Hindlimb muscle (tissue), 1 donor: ENCODE measurements at regions not wholly inside any gene's neighbourhood (a gene's known extent, or its start where the extent isn't known, plus 50 kb on each side); places are given as distances from the start of the nearest gene placed in this dataset.

Experiments
- DNase-seq: peaks from one replicate; pipeline ENCODE4 v3.0.0-alpha.2; 2013

DNA sequence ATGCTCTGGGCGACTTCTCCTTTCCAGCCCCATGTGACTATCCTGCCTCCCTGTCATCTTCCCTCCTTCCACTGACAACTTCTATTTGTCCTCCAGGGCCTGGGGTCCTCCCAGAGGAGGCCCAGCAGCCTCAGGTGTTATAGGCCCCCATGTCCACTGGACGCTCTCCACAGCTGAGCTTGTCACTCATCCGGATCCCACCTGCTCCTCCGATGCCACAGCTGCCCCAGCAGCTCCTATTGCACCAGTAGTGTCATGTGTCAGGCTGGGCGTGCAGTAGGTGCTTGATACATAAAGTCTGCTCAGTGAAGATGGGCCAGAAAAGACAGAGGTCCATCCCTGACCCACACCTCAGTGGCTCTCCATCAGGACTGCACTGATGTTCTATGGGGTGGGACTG, 305.7 kb upstream of the MYT1L start:
- no peak for DNase-seq

DNA sequence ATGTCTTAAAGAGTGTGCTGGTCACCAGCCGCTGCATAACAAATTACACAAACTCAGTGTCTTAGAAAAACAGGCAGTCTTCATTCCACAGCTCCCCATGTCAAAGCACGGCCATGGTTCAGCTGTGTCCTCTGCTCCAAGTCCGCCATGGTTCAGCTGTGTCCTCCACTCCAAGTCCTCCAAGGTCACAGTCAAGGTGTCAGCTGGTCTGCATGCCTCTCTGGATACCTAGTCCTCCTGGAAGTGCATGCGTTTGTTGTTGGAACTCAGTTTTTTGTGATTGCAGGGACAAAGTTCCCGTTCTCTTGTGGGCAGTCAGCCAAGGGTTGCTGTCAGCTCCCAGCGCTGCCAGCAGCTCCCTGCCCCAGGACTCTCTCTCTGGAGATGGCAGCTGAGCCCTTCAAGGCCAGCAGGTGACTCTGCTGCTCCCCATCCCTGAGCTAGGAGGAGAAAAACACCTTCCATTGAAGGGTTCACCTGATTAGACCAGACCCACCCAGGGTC, 304.0 kb upstream of the MYT1L start:
- DNase-seq, result no peak

DNA sequence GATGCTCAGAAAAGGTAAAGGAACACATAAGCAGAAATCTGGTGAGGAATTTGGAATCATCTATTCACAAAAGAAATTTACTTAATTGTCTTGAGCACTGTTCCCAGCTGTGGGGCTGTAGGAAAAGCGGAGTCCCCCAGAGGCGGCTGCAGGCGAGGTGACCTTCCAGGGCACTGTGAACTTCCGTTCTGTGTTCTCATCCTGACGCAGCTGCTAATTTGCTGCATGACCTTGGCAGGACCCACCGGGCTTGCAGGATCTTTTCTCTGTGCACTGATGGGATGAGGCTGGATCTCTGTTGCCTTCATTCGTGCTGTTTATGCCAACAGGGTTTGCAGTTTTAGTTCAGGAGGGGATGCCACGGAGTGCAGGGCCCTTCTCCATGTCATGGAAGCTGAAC, 301.9 kb upstream of the MYT1L start:
- no peak for DNase-seq

DNA sequence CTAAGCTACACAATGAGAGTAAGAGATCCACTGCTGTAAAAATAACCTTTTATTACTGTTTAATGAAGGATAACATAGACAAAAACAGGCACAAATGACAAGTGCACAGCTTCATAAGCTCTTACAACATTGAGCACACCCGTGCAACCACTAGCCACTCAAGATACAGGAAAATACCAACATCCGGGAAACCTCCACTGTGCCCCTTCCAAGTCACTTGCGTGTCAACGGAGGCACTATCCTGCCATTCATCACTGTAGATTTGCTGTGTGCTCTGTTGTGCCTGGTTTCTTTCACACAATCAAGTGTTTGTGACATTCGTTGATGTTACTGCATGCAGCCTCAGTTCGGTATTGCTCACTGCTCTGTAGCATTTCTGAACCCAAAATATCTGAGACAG, 292.9 kb upstream of the MYT1L start:
- no peak for DNase-seq

DNA sequence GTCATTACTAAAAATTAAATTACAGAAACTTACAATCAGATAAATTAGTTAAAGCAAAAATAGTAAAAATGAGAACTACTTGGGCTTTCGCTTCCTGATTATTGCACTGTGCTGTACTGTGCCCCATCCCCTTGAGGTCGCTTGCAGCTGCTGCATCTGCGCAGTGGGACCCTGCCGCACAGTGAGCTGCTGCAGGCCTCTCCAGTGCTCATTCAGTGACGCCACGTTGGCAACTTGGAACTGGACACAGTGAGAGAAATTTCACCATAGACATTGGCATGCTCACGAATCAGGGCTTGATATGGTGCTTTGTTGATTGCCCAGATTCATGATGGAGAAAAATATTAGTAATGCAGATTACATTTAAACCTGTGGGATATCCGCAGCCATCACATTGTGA, 290.8 kb upstream of the MYT1L start:
- DNase-seq, result no peak

DNA sequence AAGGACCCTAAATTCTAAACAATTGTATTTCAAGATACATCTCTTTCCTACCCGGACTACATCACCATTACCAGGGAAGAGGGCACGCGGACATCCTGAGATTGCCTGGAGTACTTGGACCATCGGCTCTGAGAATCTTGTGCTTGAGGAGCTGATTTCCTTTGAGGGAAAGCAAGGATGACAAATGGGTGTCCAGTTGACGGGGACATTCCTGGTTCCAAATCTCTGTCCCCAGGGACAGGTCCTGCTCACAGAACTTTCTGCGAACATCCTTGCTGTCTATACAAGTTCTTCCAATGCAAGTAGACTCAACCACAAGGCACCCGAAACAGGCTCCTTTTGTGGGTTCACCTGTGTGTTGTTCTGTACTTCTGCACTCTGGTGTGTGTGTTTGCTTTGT, 289.5 kb upstream of the MYT1L start:
- DNase-seq, result no peak

DNA sequence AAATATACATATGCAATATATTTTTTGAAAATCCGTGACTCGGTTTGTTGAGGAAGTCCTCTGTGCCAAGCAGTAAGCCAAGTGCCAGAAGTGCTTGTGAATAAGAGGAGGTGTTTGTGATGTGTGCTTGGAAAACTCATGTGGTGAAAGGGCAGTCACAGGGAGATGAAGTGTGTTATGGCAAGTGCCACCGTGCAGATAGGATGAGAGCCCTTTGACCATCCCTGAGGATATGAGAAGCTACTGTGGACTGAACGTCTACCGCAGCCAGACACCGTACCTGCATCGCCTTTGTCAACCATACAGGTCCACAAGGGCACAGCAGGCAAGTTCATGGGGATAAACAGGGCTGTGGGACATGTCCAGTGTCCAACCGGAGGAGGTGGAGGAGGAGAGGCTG, 288.9 kb upstream of the MYT1L start:
- no peak for DNase-seq

DNA sequence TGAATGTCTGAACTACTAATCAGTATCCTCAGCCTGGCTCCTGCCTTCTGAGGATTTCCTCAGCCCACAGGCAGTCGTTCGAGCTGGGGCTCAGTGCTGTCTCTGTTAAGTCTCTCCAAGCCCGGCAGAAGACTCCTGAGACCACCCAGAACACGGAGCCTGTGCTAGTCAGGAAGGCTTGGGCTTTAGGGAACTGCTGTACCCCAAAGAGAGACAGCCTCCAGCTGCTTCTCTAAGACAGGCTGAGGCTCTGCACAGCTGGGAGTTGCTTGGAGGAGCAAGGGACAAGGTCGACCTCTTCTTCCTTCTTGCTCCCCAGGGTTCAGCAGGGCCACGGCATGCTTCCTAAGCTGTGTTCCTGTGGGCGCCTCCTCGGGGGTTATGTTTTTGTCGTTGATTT, 283.4 kb upstream of the MYT1L start:
- DNase-seq, result no peak

DNA sequence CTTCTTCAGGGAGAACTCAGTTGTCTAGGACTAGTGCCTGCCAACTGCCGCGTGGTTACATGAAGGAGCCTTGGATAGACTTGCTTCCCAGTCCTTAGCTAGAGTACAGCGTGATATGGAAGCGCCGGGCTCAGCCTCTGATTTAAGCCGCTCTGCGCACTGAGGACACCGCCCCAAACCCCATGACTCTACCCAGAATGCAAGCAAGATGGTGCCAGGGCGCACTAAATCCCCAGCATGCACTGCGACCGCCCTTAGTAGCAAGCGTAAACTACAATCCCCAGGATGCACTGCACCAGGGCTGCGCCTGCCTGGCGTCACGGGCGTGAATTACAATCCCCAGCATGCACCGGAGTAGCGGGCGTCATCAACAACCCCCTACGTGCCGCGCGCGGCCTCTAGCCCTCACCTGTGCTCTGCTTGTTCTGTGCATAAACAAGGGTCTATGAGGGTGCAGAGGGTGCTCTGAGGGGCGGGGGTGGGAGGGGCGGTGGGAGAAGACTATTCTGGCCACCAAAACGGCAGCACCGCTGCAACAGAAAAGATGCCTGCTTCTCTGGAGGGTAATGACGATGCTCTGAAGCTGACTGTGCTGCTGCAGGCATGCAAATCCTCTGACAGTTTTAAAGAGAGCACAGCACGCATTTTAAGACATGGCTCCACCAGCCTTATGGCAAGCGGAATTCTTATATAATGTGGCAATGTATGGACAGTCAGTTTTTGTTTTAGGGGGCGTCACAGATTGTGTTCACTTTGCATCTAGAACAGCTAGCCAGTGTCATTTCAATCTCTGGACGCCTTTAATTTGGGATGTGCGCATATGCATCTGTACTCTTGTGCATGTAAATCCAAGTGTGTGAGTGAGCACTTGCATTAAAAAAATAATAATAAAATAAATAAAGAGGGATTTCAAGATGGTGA, 282.5 kb upstream of the MYT1L start:
- peak; percentile 92 for DNase-seq

DNA sequence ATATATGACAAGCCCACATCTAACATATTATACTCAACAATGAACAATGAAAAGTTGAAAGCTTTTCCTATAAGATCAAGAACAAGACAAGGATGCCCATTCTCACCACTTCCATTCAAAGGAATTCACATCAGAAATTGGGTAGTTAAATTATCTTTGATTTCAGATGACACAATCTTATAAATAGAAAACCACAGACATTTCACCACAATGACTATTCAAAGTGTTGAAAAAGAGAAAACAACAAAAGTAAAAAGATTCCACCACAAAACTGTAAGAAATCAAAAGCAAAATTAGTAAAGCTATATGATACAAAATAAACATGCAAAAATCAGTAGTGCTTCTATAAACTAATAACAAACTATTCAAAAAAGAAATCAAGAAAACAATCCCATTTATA, 279.7 kb upstream of the MYT1L start:
- no peak for DNase-seq

DNA sequence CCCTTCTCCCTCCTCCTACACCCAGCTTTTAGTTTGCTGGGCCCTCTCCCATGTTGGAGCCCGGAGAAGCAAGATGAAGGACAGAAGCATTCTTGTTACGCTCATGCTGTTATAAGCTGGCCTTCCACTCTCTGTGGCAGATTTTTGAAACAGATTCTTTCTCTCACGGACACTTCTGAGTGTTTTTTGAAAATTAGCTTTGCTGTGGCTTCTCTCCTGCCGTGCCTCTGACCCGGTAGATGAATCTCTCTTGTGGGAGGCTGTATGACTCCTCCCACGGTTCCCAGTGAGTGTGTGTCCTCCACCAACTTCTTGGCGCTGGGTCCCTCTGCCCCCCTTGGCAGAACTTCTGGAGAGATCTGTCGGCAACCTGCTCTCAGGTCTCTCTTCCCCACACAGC, 269.3 kb upstream of the MYT1L start:
- no peak for DNase-seq

DNA sequence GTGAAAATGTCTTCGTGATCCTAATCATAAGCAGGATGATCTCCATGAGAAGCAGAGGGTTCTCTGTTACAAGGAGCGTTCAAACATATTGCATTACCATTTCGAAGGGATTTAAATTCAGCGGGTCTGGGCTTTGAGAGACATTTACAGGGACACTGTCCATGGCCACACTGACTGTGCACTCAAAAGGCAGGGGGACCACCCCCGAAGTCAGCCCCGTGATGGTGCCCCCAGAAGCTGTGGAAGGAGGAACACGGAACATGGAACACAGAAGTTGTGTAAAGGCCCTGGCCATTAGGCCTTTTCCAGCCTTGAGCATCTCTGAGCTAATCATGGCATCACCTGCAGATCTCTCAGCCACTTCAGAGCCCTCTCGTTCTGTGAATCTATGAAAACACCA, 268.4 kb upstream of the MYT1L start:
- DNase-seq, result no peak

DNA sequence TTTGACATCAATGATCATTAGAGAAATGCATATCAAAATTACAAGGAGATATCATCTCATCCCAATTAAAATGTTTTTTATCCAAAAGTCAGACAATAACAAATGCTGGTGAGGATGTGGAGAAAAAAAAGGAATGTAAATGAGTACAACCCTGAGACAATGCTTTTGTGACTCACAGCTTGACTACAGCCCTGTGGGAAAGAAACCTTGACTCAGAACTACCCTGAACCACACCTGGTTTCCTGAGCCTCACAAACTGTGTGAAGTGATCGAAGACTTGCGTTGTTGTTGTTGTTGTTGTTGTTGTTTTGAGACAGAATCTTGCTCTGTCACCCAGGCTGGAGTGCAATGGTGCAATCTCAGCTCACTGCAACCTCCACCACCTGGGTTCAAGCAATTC, 266.6 kb upstream of the MYT1L start:
- no peak for DNase-seq

DNA sequence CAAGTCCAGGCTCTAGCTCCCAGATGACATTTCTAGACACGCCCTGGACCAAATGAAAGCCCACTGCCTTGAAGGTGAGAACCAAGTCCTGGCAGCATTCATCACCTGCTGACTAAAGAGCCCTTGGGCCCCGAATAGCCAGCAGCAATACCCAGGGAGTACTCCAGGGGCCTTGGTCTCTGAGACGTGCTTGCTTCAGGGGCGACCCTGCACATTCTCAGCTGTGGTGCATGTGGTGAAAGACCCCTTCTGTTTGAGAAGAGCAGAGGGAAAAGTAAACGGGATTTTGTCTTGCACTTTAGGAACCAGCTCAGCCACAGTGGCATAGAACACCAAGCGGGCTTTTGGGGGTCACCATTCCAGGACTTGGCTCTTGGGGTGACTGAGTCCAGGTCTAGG, 260.5 kb upstream of the MYT1L start:
- DNase-seq, result no peak

DNA sequence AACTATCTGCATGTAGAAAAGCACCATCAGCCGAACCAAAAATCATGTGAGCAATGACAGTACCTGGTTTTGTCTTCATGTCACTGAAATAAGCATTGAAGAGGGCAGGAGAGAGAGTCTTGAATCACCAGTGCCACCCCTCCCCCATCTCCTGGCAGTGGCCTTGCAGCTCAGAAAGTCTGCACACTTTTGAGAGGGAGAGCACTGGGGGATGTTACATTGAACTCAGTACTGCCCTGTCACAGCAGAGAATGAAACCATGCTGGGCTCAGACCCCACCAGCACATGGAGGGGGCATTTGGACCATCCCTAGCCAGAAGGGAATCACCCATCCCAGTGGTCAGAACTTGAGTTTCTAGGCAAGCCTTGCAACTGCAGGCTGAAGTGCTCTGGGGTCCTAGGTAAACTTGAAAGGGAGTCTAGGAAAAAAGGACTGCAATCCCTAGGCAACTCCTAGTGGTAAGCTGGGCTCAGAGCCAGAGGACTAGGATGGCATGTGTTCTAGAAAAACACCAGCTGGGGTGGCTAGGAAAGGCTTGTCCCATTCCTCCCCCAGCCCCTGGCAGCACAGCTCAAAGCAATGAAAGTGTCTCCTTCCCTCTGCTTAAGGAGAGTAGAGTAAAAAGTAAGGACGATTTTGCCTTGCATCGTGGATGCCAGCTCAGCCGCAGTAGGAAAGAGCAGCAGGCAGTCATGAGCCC, 259.9 kb upstream of the MYT1L start:
- no peak for DNase-seq

DNA sequence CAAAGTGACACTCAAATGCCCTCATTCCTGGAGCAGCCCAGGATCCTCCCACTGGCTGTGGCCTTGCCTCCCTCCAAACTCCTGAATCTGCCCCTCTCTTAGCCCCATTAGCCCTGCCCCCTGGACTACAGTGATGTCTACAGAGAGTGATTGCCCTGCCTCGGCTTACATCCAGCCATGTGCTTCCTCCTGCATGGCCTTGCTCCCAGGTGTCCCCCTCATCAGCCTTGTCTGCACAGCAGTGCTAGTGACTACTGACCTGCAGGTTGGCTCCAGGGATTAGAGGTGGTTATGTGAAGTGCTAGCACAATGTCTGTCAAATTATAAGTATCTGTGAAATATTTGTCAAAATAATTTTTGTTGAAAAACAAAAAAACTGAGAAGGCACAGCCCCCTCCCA, 259.1 kb upstream of the MYT1L start:
- DNase-seq, result no peak

DNA sequence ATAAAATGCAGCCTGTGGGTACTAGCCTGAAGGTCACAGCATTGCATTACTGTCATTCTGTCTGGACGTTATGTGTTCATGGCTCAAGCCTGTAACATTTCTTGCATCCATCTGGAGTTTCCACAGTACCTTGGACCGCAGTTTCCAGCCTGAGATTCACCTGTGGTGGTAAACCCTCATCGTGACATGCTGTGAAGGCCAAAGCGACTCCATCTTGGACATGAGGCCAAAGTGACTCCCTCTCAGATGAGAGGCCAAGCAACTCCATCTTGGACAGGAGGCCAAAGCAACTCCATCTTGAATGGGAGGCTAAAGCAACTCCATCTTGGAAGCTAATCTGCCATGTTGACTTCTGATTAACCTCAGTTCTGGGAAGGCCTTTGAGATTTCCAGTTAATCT, 257.7 kb upstream of the MYT1L start:
- DNase-seq, result no peak

DNA sequence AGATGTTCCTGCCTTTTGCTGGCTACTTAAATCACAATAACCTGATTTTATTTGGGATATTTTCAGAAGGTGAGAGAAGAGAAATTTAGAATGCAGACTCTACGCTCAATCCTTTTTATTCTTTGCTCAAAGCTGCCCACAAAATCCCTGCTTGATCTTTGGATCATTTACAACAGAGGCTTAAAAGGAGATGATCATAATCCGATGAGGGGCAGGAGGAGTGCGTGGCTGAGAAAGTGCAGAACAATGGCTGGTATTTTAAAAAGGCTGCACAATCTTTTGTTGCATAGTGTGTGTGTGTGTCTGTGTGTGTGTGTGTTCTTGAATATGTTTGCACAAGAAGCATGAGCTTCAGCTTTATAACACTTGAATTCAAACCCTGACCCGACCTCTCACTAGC, 256.3 kb upstream of the MYT1L start:
- no peak for DNase-seq

DNA sequence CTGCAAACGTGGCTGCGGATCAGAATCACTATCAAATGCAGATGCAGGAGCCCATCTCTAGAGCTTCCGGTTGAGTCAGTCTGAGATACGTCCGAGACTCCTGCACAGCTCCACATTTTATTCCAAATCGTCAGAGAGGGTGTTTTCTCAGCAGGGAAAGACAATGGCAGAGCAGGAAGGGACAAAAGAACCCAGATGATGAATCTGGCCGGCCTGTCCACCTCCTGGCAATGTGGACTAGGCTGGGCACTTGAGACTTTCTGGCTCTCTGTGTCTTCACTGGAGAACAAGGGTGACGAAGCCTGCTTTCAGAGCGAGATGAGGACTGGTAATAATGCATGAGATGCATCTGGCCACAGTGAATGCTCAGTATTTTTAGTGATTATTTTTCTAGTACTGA, 255.9 kb upstream of the MYT1L start:
- DNase-seq, result no peak

DNA sequence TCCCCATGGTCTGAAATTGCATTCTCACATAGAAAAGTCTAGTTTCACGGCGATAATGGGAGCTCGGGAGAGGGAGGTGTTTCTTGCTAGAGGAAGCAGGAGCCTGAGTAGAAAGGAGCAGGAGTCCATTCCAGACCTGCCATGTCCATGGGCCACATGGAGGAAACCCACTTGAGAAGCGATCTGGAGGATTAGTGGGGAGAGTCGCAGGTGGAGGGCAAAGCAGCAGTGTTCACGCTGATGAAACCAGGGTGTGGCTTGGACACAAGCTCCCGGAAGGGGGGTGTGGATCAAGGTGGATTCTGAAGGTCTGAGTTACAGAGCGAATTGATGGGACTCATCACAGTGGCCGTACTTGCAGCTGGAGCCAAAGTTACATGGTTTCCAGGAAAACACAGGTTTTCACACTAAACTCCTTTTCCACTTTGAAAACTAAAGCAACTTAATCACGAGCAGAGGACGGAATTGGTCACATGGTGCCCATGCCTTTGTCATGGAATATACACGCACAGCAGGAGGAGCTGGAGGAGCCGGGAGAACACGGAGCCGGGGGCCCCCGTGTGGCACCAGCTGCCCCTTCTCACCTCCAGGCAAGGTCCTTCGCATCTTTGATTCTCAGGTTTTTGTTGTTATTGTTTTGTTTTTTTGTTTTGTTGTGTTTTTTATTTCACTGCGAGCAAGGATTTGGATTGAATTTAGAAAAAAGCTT, 255.1 kb upstream of the MYT1L start:
- no peak for DNase-seq

DNA sequence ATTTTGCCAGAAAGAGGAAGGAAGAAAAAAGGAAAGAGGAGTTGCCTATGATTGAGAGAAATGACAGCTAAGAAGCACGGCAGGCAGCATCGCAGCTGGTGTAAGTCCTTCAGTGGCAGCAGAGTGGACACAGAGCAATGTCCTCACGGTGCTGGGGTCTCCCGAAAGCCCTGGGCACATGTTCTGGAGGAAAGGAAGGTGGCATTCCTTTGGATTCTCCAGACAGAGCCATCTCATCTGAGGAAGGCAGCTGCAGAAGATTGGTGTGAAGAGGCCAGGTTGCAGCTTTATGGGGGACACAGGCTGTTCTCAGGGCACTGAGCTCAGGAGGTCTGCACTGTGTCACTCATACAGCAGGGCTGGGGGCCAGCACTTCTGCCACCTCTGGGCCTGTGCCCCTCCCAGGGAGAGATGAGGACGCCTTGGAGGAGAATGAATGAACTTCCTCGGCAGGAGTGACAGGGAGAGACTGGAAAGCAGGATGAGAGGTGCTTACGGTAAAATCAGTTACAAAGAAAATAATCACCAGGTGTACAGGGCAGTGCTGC, 252.0 kb upstream of the MYT1L start:
- no peak for DNase-seq

DNA sequence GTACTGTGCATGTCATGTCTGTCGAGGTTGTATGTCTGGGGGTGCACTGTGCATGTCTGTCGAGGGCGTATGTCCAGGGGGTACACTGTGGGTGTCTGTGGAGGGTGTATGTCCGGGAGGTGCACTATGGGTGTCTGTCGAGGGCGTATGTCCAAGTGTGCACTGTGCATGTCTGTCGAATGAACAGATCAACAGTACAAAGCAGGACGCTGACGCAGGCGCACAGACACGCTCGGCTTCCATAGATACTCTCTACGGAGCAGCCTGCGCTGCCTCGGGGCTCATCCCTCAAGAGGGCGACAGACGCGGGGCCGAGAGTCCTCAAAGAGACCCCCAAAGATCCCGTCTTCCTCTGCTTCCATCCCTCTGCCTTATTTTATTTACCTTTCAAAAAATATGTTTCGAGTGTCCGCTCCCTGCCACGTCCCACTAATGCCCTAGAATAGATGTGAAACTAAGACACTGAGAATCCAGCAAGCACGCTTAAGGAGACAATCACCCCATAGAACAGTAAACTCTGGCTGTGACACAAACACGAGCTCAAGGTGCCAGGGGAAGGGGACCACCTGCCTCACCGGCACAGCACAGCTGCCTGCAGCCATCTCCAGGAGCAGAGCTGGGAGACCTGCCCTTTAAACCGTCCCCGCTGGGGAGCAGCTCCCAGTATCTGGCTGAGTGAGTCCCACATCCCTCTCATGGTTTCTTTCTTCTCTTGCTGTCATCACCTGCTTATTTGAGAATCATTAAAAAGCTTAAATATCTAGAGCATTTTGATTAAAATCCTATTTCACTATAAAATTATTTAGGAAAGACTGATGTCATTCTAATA, 250.5 kb upstream of the MYT1L start:
- DNase-seq, result no peak
